ENCODE measurements at regions not wholly inside any gene's neighbourhood (a gene's known extent, or its start where the extent isn't known, plus 50 kb on each side); places are given as distances from the start of the nearest gene placed in this dataset.
"Not testable (repeated sequence)": the region's sequence is repeated elsewhere in the genome, so short reads cannot be mapped to it uniquely, and the experiment has no call there.

- no peak for ATAC-seq (ENCODE audit: low read depth in 2 of 2)
- Histone ChIP-seq H3K27ac (ENCODE audit: insufficient read depth, low read length, poor library complexity, severe bottlenecking) (no peak overlapping the region), H3K4me1 (ENCODE audit: control insufficient read depth, insufficient read depth, low read length, poor library complexity, severe bottlenecking) (no peaks in the 10 kb centered on the region), H3K9me3 (ENCODE audit: control insufficient read depth in 2 of 2, low read length in 2 of 2) (peaks cover 0 to 7% of the 10 kb centered on the region in 2 experiments), H3K36me3 (ENCODE audit: control insufficient read depth, insufficient read depth, low read length) (no peaks in the 10 kb centered on the region), H3K27me3 (ENCODE audit: control insufficient read depth, insufficient read depth, low read length) (no peaks in the 10 kb centered on the region), H3K4me3 (ENCODE audit: low read depth, low read length) (no peak overlapping the region)
- peaks cover 0 to 23% (median 12%) of the 10 kb centered on the region in 7 donors for H3K9me3 Mint-ChIP-seq
- H3K27ac Mint-ChIP-seq = no peak overlapping the region
- no peaks in the 10 kb centered on the region for H3K36me3 Mint-ChIP-seq
- no peaks in the 10 kb centered on the region for H3K27me3 Mint-ChIP-seq
- peaks cover 0 to 5% (median 0%) of the 10 kb centered on the region in 4 donors for H3K4me1 Mint-ChIP-seq
- no peak for DNase-seq
- H3K4me3 Mint-ChIP-seq = no peak overlapping the region
Observed at GRCh38 chr20:54793291-54793992, 318.0 kb downstream of the DOK5 start.

DNA sequence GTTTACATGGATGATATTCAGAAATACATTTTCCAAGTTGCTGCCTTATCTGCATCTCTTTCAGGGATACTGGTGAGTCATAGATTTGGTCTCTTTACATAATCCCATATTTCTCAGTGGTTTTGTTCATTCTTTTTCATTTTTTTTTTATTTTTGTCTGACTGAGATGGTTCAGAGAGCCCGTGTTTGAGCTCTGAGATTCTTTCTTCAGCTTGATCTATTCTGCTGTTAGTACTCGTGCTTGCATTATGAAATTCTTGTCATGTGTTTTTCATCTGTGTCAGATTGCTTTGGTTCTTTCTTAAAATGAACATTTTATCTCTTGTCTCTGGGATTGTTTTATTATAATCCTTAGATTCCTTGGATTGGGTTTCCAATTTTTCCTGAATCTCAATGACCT lies 317.3 kb downstream of the DOK5 start:
- H3K4me3 Mint-ChIP-seq = no peak overlapping the region
- no peaks in the 10 kb centered on the region for H3K36me3 Mint-ChIP-seq
- Histone ChIP-seq H3K9me3 (ENCODE audit: control insufficient read depth in 2 of 2, low read length in 2 of 2) (peaks cover 0 to 7% of the 10 kb centered on the region in 2 experiments), H3K4me1 (ENCODE audit: control insufficient read depth, insufficient read depth, low read length, poor library complexity, severe bottlenecking) (no peaks in the 10 kb centered on the region), H3K27me3 (ENCODE audit: control insufficient read depth, insufficient read depth, low read length) (no peaks in the 10 kb centered on the region), H3K36me3 (ENCODE audit: control insufficient read depth, insufficient read depth, low read length) (no peaks in the 10 kb centered on the region), H3K27ac (ENCODE audit: insufficient read depth, low read length, poor library complexity, severe bottlenecking) (no peak overlapping the region), H3K4me3 (ENCODE audit: low read depth, low read length) (no peak overlapping the region)
- no peaks in the 10 kb centered on the region for H3K27me3 Mint-ChIP-seq
- ATAC-seq (ENCODE audit: low read depth in 2 of 2) (no peak), DNase-seq (no peak)
- H3K4me1 Mint-ChIP-seq = peaks cover 0 to 5% (median 0%) of the 10 kb centered on the region in 4 donors
- peaks cover 0 to 26% (median 9%) of the 10 kb centered on the region in 7 donors for H3K9me3 Mint-ChIP-seq
- no peak overlapping the region for H3K27ac Mint-ChIP-seq

GRCh38 chr20:54788260-54788659 lies 312.9 kb downstream of the DOK5 start:
- H3K9me3 Mint-ChIP-seq = peaks cover 0 to 24% (median 11%) of the 10 kb centered on the region in 7 donors
- not testable (repeated sequence) for H3K4me3 ChIP-seq (ENCODE audit: low read depth, low read length); H3K36me3 ChIP-seq (ENCODE audit: control insufficient read depth, insufficient read depth, low read length); H3K4me3 Mint-ChIP-seq; H3K27me3 ChIP-seq (ENCODE audit: control insufficient read depth, insufficient read depth, low read length); H3K36me3 Mint-ChIP-seq; H3K27ac Mint-ChIP-seq; H3K27me3 Mint-ChIP-seq; DNase-seq; H3K4me1 Mint-ChIP-seq; H3K27ac ChIP-seq (ENCODE audit: insufficient read depth, low read length, poor library complexity, severe bottlenecking); H3K9me3 ChIP-seq (ENCODE audit: control insufficient read depth in 2 of 2, low read length in 2 of 2); H3K4me1 ChIP-seq (ENCODE audit: control insufficient read depth, insufficient read depth, low read length, poor library complexity, severe bottlenecking); ATAC-seq (ENCODE audit: low read depth in 2 of 2)

DNA sequence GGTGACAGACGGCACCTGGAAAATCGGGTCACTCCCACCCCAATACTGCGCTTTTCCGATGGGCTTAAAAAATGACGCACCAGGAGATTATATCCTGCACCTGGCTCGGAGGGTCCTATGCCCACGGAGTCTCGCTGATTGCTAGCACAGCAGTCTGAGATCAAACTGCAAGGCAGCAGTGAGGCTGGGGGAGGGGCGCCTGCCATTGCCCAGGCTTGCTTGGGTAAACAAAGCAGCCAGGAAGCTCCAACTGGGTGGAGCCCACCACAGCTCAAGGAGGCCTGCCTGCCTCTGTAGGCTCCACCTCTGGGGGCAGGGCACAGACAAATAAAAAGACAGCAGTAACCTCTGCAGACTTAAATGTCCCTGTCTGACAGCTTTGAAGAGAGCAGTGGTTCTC lies 307.4 kb downstream of the DOK5 start:
- not testable (repeated sequence) for H3K4me3 Mint-ChIP-seq; H3K27ac Mint-ChIP-seq; H3K4me3 ChIP-seq (ENCODE audit: low read depth, low read length); ATAC-seq (ENCODE audit: low read depth in 2 of 2); H3K4me1 Mint-ChIP-seq; H3K9me3 ChIP-seq (ENCODE audit: control insufficient read depth in 2 of 2, low read length in 2 of 2); H3K27me3 Mint-ChIP-seq; H3K27ac ChIP-seq (ENCODE audit: insufficient read depth, low read length, poor library complexity, severe bottlenecking); H3K36me3 ChIP-seq (ENCODE audit: control insufficient read depth, insufficient read depth, low read length); H3K27me3 ChIP-seq (ENCODE audit: control insufficient read depth, insufficient read depth, low read length); H3K4me1 ChIP-seq (ENCODE audit: control insufficient read depth, insufficient read depth, low read length, poor library complexity, severe bottlenecking); H3K9me3 Mint-ChIP-seq; H3K36me3 Mint-ChIP-seq; DNase-seq

DNA sequence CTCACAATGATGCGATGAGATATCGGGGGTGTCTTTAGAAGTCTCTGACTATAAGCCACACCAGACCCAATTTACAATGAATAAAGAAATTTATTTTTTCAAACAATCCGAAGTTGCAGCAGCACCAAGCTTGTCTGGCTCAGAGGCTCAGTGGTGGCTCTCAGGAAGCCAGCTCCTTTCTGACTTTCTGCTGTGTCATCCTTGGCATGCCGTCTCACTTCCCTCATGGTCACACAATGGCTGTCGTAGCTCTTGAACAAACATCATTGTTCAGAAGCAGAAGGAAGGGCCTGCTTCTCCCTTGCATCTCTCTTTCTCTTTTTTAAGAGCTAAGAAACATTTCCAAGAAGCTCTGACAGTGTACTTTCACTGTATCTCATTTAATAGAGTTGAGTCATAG lies 299.0 kb downstream of the DOK5 start:
- H3K4me3 Mint-ChIP-seq = no peak overlapping the region
- H3K4me1 Mint-ChIP-seq = no peaks in the 10 kb centered on the region
- no peaks in the 10 kb centered on the region for H3K27me3 Mint-ChIP-seq
- H3K4me3 ChIP-seq (ENCODE audit: low read depth, low read length) = no peak overlapping the region
- no peaks in the 10 kb centered on the region for H3K4me1 ChIP-seq (ENCODE audit: control insufficient read depth, insufficient read depth, low read length, poor library complexity, severe bottlenecking)
- no peaks in the 10 kb centered on the region for H3K36me3 Mint-ChIP-seq
- no peak overlapping the region for H3K27ac Mint-ChIP-seq
- H3K27ac ChIP-seq (ENCODE audit: insufficient read depth, low read length, poor library complexity, severe bottlenecking) = no peak overlapping the region
- no peaks in the 10 kb centered on the region for H3K36me3 ChIP-seq (ENCODE audit: control insufficient read depth, insufficient read depth, low read length)
- H3K27me3 ChIP-seq (ENCODE audit: control insufficient read depth, insufficient read depth, low read length) = no peaks in the 10 kb centered on the region
- DNase-seq (no peak), ATAC-seq (ENCODE audit: low read depth in 2 of 2) (no peak)
- H3K9me3 ChIP-seq (ENCODE audit: control insufficient read depth in 2 of 2, low read length in 2 of 2) = no peaks in the 10 kb centered on the region
- H3K9me3 Mint-ChIP-seq = peaks cover 0 to 15% (median 3%) of the 10 kb centered on the region in 7 donors

- Histone ChIP-seq H3K4me1 (ENCODE audit: control insufficient read depth, insufficient read depth, low read length, poor library complexity, severe bottlenecking) (no peaks in the 10 kb centered on the region), H3K27me3 (ENCODE audit: control insufficient read depth, insufficient read depth, low read length) (no peaks in the 10 kb centered on the region), H3K4me3 (ENCODE audit: low read depth, low read length) (no peak overlapping the region), H3K9me3 (ENCODE audit: control insufficient read depth in 2 of 2, low read length in 2 of 2) (no peaks in the 10 kb centered on the region), H3K36me3 (ENCODE audit: control insufficient read depth, insufficient read depth, low read length) (no peaks in the 10 kb centered on the region), H3K27ac (ENCODE audit: insufficient read depth, low read length, poor library complexity, severe bottlenecking) (no peak overlapping the region)
- Mint-ChIP-seq H3K4me1 (no peaks in the 10 kb centered on the region), H3K4me3 (no peak overlapping the region), H3K36me3 (no peaks in the 10 kb centered on the region), H3K27ac (no peak overlapping the region), H3K27me3 (no peaks in the 10 kb centered on the region), H3K9me3 (peaks cover 0 to 17% (median 5%) of the 10 kb centered on the region in 7 donors)
- ATAC-seq (ENCODE audit: low read depth in 2 of 2) (no peak), DNase-seq (no peak)
Observed at GRCh38 chr20:54773643-54774000, 298.2 kb downstream of the DOK5 start.

DNA sequence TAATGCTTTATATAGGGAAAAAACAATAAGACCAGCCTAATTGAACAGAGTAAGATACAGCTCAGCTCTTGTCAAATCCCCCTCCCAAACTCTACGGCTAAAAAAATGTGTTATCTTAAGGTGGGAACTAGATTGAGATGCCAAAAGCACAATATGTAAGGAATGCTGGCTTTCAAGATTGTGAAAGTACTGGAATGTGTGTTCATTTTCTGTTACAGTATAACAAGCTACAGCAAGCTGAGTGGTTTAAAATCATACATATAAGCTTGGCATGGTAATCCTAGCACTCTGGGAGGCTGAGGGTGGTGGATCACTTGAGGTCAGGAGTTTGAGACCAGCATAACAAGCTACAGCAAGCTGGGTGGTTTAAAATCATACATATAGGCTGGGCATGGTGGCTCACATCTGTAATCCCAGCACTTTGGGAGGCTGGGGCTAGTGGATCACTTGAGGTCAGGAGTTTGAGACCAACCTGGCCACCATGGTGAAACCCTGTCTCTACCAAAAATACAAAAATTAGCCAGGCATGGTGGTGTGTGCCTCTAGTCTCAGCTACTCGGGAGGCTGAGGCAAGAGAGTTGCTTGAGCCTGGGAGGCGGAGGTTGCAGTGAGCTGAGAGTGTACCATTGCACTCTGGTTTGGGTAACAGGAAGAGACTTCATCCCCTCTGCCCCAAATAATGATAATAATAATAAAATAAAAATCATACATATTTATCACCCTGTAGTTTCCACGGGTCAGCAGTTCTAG lies 297.7 kb downstream of the DOK5 start:
- H3K4me1 Mint-ChIP-seq = no peaks in the 10 kb centered on the region
- DNase-seq = no peak
- H3K36me3 Mint-ChIP-seq = no peaks in the 10 kb centered on the region
- no peaks in the 10 kb centered on the region for H3K27me3 Mint-ChIP-seq
- H3K36me3 ChIP-seq (ENCODE audit: control insufficient read depth, insufficient read depth, low read length) = no peaks in the 10 kb centered on the region
- H3K27me3 ChIP-seq (ENCODE audit: control insufficient read depth, insufficient read depth, low read length) = no peaks in the 10 kb centered on the region
- no peaks in the 10 kb centered on the region for H3K4me1 ChIP-seq (ENCODE audit: control insufficient read depth, insufficient read depth, low read length, poor library complexity, severe bottlenecking)
- no peak overlapping the region for H3K4me3 Mint-ChIP-seq
- no peak overlapping the region for H3K27ac ChIP-seq (ENCODE audit: insufficient read depth, low read length, poor library complexity, severe bottlenecking)
- no peak overlapping the region for H3K27ac Mint-ChIP-seq
- H3K9me3 Mint-ChIP-seq = peaks cover 0 to 17% (median 5%) of the 10 kb centered on the region in 7 donors
- no peak overlapping the region for H3K4me3 ChIP-seq (ENCODE audit: low read depth, low read length)
- no peak for ATAC-seq (ENCODE audit: low read depth in 2 of 2)
- no peaks in the 10 kb centered on the region for H3K9me3 ChIP-seq (ENCODE audit: control insufficient read depth in 2 of 2, low read length in 2 of 2)

DNA sequence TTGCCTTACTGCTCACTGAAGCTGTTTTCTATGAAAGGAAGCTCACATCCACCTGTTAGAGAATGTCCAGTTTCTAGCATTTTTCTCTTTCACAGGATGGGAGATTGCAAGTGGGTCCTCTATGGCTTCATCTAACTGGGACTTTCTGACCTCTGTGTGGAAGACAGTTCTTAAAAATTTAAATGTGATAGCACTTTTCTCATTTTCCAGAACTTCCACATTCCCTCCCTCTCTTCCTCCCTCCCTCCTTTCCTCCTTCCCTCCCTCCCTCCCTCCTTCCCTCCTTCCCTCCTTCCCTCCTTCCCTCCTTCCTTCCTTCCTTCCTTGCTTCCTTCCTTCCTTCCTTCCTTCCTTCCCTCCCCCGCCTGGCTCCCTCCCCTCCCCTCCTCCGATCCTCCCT lies 291.1 kb downstream of the DOK5 start:
- no peak overlapping the region for H3K4me3 ChIP-seq (ENCODE audit: low read depth, low read length)
- Mint-ChIP-seq H3K27me3 (no peaks in the 10 kb centered on the region), H3K36me3 (no peaks in the 10 kb centered on the region), H3K27ac (no peak overlapping the region), H3K9me3 (peaks cover 0 to 9% (median 4%) of the 10 kb centered on the region in 7 donors), H3K4me1 (no peaks in the 10 kb centered on the region), H3K4me3 (no peak overlapping the region)
- no peak for DNase-seq
- no peaks in the 10 kb centered on the region for H3K4me1 ChIP-seq (ENCODE audit: control insufficient read depth, insufficient read depth, low read length, poor library complexity, severe bottlenecking)
- no peaks in the 10 kb centered on the region for H3K9me3 ChIP-seq (ENCODE audit: control insufficient read depth in 2 of 2, low read length in 2 of 2)
- no peak overlapping the region for H3K27ac ChIP-seq (ENCODE audit: insufficient read depth, low read length, poor library complexity, severe bottlenecking)
- H3K27me3 ChIP-seq (ENCODE audit: control insufficient read depth, insufficient read depth, low read length) = no peaks in the 10 kb centered on the region
- H3K36me3 ChIP-seq (ENCODE audit: control insufficient read depth, insufficient read depth, low read length) = no peaks in the 10 kb centered on the region
- ATAC-seq (ENCODE audit: low read depth in 2 of 2) = no peak

All from CD4-positive, CD25-positive, alpha-beta regulatory T cell (primary cell).